ENCODE measurements at regions not wholly inside any gene's neighbourhood (a gene's known extent, or its start where the extent isn't known, plus 50 kb on each side); places are given as distances from the start of the nearest gene placed in this dataset.

- Histone ChIP-seq H3K36me3 (ENCODE audit: insufficient read depth, low read length) (no peaks in the 10 kb centered on the region), H3K9me3 (ENCODE audit: low read length) (no peaks in the 10 kb centered on the region), H3K4me1 (ENCODE audit: insufficient read depth, low read length) (no peaks in the 10 kb centered on the region), H3K27me3 (ENCODE audit: insufficient read depth, low read length, poor library complexity, severe bottlenecking) (no peaks in the 10 kb centered on the region), H3K27ac (ENCODE audit: low read depth, low read length) (no peak overlapping the region), H3K4me3 (ENCODE audit: low read length) (no peak overlapping the region)
- no peaks in the 10 kb centered on the region for H3K36me3 Mint-ChIP-seq
- H3K27ac Mint-ChIP-seq, result no peak overlapping the region
- H3K9me3 Mint-ChIP-seq, result peaks cover 0 to 3% (median 0%) of the 10 kb centered on the region in 5 donors
- POLR2A ChIA-PET, result no interaction called here
- CTCF ChIA-PET, result no interaction called here
- H3K27me3 Mint-ChIP-seq, result no peaks in the 10 kb centered on the region
- H3K4me3 Mint-ChIP-seq, result no peak overlapping the region
- no peak for DNase-seq
- no peaks in the 10 kb centered on the region for H3K4me1 Mint-ChIP-seq
These were observed 62.1 kb upstream of the FREM2 start for GRCh38 chr13:38624822-38625221.

DNA sequence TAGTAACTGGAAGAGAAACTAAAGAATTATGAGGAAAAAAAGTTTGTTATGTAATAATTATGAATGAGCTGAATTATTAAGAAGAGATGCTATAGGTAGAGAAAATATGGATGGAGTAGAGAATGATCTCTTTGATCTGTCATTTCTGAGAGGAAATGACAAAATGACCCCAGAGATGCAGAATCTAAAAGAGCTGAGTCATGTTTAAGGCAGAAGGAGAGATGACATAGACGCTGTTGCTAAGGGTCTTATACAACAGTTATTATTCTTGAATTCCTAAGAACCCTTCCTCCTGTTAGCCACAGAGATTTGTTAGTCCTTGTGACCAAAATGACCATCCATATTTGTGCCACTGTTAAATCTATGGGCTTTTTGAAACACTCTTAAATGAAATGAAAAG is 58.3 kb upstream of the FREM2 start:
- Histone ChIP-seq H3K9me3 (ENCODE audit: low read length) (no peaks in the 10 kb centered on the region), H3K27me3 (ENCODE audit: insufficient read depth, low read length, poor library complexity, severe bottlenecking) (no peaks in the 10 kb centered on the region), H3K4me3 (ENCODE audit: low read length) (no peak overlapping the region), H3K36me3 (ENCODE audit: insufficient read depth, low read length) (no peaks in the 10 kb centered on the region), H3K27ac (ENCODE audit: low read depth, low read length) (no peak overlapping the region), H3K4me1 (ENCODE audit: insufficient read depth, low read length) (no peaks in the 10 kb centered on the region)
- Mint-ChIP-seq H3K27me3 (no peaks in the 10 kb centered on the region), H3K27ac (no peak overlapping the region), H3K9me3 (peaks cover 0 to 5% (median 0%) of the 10 kb centered on the region in 5 donors), H3K4me1 (no peaks in the 10 kb centered on the region), H3K4me3 (no peak overlapping the region), H3K36me3 (no peaks in the 10 kb centered on the region)
- POLR2A ChIA-PET, result no interaction called here
- CTCF ChIA-PET, result no interaction called here
- no peak for DNase-seq

DNA sequence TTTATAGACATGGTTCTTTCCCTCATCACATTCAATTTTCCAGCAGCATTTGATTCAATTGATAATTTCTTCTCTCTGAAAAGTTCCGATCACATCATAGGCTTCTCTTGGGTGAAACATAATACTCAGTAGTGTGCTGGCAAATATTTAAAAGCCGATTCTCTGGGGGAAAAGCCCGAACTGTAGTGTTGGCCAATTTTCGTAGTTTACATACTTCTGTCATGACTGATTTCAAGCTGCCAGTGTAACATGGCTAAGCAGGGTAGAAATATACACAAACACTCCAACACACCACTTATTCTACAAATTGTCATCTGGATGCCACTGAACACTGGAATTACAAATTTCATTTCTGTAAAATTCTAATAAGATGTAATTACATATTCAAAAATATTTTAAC is 56.1 kb upstream of the FREM2 start:
- Histone ChIP-seq H3K27ac (ENCODE audit: low read depth, low read length) (no peak overlapping the region), H3K27me3 (ENCODE audit: insufficient read depth, low read length, poor library complexity, severe bottlenecking) (no peaks in the 10 kb centered on the region), H3K4me1 (ENCODE audit: insufficient read depth, low read length) (no peaks in the 10 kb centered on the region), H3K36me3 (ENCODE audit: insufficient read depth, low read length) (no peaks in the 10 kb centered on the region), H3K4me3 (ENCODE audit: low read length) (no peak overlapping the region), H3K9me3 (ENCODE audit: low read length) (no peaks in the 10 kb centered on the region)
- CTCF ChIA-PET, result no interaction called here
- no peak for DNase-seq
- Mint-ChIP-seq H3K36me3 (no peaks in the 10 kb centered on the region), H3K27me3 (no peaks in the 10 kb centered on the region), H3K27ac (no peak overlapping the region), H3K4me3 (no peak overlapping the region), H3K9me3 (peaks cover 0 to 2% (median 0%) of the 10 kb centered on the region in 5 donors), H3K4me1 (no peaks in the 10 kb centered on the region)
- POLR2A ChIA-PET, result no interaction called here

- Histone ChIP-seq H3K4me1 (ENCODE audit: insufficient read depth, low read length) (no peaks in the 10 kb centered on the region), H3K27ac (ENCODE audit: low read depth, low read length) (no peak overlapping the region), H3K4me3 (ENCODE audit: low read length) (no peak overlapping the region), H3K27me3 (ENCODE audit: insufficient read depth, low read length, poor library complexity, severe bottlenecking) (no peaks in the 10 kb centered on the region), H3K9me3 (ENCODE audit: low read length) (no peaks in the 10 kb centered on the region), H3K36me3 (ENCODE audit: insufficient read depth, low read length) (no peaks in the 10 kb centered on the region)
- Mint-ChIP-seq H3K9me3 (peaks cover 0 to 5% (median 0%) of the 10 kb centered on the region in 5 donors), H3K4me3 (no peak overlapping the region), H3K36me3 (no peaks in the 10 kb centered on the region), H3K27ac (no peak overlapping the region), H3K4me1 (no peaks in the 10 kb centered on the region), H3K27me3 (no peaks in the 10 kb centered on the region)
- ChIA-PET POLR2A (no interaction called here), CTCF (no interaction called here)
- DNase-seq, result no peak
These were observed 51.8 kb upstream of the FREM2 start for GRCh38 chr13:38635030-38635429.

DNA sequence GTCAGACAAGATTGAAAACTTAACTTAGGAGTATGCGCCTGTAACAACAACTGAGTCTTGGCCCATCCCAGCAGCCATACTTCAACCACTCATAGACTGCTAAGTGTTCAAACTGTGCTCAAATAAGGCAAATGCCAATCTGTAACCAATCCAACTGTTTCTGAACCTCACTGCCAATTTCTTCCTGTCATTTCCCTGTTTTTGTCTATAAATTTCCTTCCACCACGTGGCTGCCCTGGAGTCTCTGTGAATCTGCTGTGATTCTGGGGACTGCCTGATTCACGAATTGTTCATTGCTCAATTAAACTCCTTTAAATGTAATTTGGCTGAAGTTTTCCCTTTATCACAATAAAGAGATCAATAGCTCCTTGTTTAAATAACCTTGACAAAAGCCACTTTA is 50.8 kb upstream of the FREM2 start:
- ChIA-PET POLR2A (no interaction called here), CTCF (no interaction called here)
- no peak for DNase-seq
- H3K36me3 ChIP-seq (ENCODE audit: insufficient read depth, low read length), result no peaks in the 10 kb centered on the region
- H3K27me3 ChIP-seq (ENCODE audit: insufficient read depth, low read length, poor library complexity, severe bottlenecking), result no peaks in the 10 kb centered on the region
- Mint-ChIP-seq H3K36me3 (no peaks in the 10 kb centered on the region), H3K4me1 (no peaks in the 10 kb centered on the region), H3K27ac (no peak overlapping the region), H3K9me3 (peaks cover 0 to 3% (median 0%) of the 10 kb centered on the region in 5 donors), H3K27me3 (no peaks in the 10 kb centered on the region), H3K4me3 (no peak overlapping the region)
- no peak overlapping the region for H3K4me3 ChIP-seq (ENCODE audit: low read length)
- no peak overlapping the region for H3K27ac ChIP-seq (ENCODE audit: low read depth, low read length)
- H3K9me3 ChIP-seq (ENCODE audit: low read length), result no peaks in the 10 kb centered on the region
- no peaks in the 10 kb centered on the region for H3K4me1 ChIP-seq (ENCODE audit: insufficient read depth, low read length)

- no peaks in the 10 kb centered on the region for H3K36me3 ChIP-seq (ENCODE audit: insufficient read depth, low read length)
- no peaks in the 10 kb centered on the region for H3K9me3 ChIP-seq (ENCODE audit: low read length)
- H3K27ac Mint-ChIP-seq, result no peak overlapping the region
- H3K27ac ChIP-seq (ENCODE audit: low read depth, low read length), result no peak overlapping the region
- no peaks in the 10 kb centered on the region for H3K27me3 Mint-ChIP-seq
- H3K4me1 Mint-ChIP-seq, result no peaks in the 10 kb centered on the region
- no peak overlapping the region for H3K4me3 Mint-ChIP-seq
- no peaks in the 10 kb centered on the region for H3K27me3 ChIP-seq (ENCODE audit: insufficient read depth, low read length, poor library complexity, severe bottlenecking)
- H3K36me3 Mint-ChIP-seq, result no peaks in the 10 kb centered on the region
- ChIA-PET CTCF (no interaction called here), POLR2A (no interaction called here)
- H3K4me1 ChIP-seq (ENCODE audit: insufficient read depth, low read length), result no peaks in the 10 kb centered on the region
- DNase-seq, result no peak
- peaks cover 0 to 3% (median 0%) of the 10 kb centered on the region in 5 donors for H3K9me3 Mint-ChIP-seq
- H3K4me3 ChIP-seq (ENCODE audit: low read length), result no peak overlapping the region
These were observed 50.1 kb upstream of the FREM2 start for GRCh38 chr13:38636761-38637160.
